Prostate gland (tissue), 2 donors: ENCODE measurements at regions not wholly inside any gene's neighbourhood (a gene's known extent, or its start where the extent isn't known, plus 50 kb on each side); places are given as distances from the start of the nearest gene placed in this dataset.

Experiments
- DNase-seq: peaks from one replicate; pipeline ENCODE4 v3.0.0-alpha.2; 2019; ENCODE audit warnings: low spot score
- H3K27ac ChIP-seq, 2 donors: fragments of 200-600 bp; sonication (generic); 2 replicates each; pipeline ENCODE4 v1.5.1; 2017 to 2019
- H3K27me3 ChIP-seq: fragments of 200-600 bp; sonication (generic); replicated peaks from 2 replicates; pipeline ENCODE4 v1.5.1; 2019; ENCODE audit not compliant: insufficient read depth
- H3K36me3 ChIP-seq, 2 donors: fragments of 200-600 bp; sonication (generic); 1 replicate in 1 of 2; 2 replicates in 1 of 2; pipeline versions ENCODE4 v1.5.1 to v1.8.1; 2017 to 2019
- H3K4me1 ChIP-seq: fragments of 200-600 bp; sonication (generic); replicated peaks from 2 replicates; pipeline ENCODE4 v1.5.1; 2019
- H3K4me3 ChIP-seq, 2 donors: fragments of 200-600 bp; sonication (generic); 2 replicates each; pipeline ENCODE4 v1.5.1; 2017 to 2019
- H3K9me3 ChIP-seq: fragments of 200-600 bp; sonication (generic); 2 replicates; pipeline ENCODE4 v1.5.1; 2017
- CTCF ChIP-seq, 4 experiments: fragments of 200-600 bp in 2 of 4; fragments of 450-650 bp in 2 of 4; sonication (generic) in 2 of 4; IDR thresholded peaks; 1 replicate in 3 of 4; 2 replicates in 1 of 4; pipeline ENCODE4 v1.5.1; 2016 to 2019; ENCODE audit warnings: antibody characterized with exemption in 4 of 4, mild to moderate bottlenecking in 2 of 4, moderate library complexity in 2 of 4
- POLR2A ChIP-seq: fragments of 450-650 bp; IDR thresholded peaks from one replicate; pipeline ENCODE4 v1.6.1; 2016; ENCODE audit warnings: antibody characterized with exemption, mild to moderate bottlenecking
- POLR2AphosphoS5 ChIP-seq: sonication (generic); formaldehyde crosslinking; IDR thresholded peaks from one replicate; pipeline ENCODE4 v1.6.1; 2017; ENCODE audit warnings: antibody characterized with exemption
- WGBS: methylation state at CpG from one replicate; pipeline ENCODE4 v1.1.5; 2018; 5-methylcytosine and 5-hydroxymethylcytosine counted together
- intact Hi-C: fragments of 100-400 bp; cut with DNase I; formaldehyde crosslinking; loops from one replicate; pipeline ENCODE4 v1.14.2; 2022

GRCh38 chr18:73987247-73987980 lies 160.2 kb downstream of the FBXO15 start:
- Histone ChIP-seq H3K4me3 (no peak overlapping the region), H3K9me3 (no peaks in the 10 kb centered on the region), H3K27ac (no peak overlapping the region), H3K27me3 (no peaks in the 10 kb centered on the region), H3K36me3 (no peaks in the 10 kb centered on the region), H3K4me1 (no peaks in the 10 kb centered on the region)
- TF ChIP-seq POLR2A: no peak
- no peak for TF ChIP-seq CTCF (IDR thresholded peaks at IDR 0.05)
- no peak for TF ChIP-seq POLR2AphosphoS5
- intact Hi-C loops: no loop called here
- no peak for DNase-seq
- WGBS: 95% methylated on average over 2 of the region's 2 CpGs

- no peak for DNase-seq
- no peaks in the 10 kb centered on the region for H3K4me1 ChIP-seq
- 21% methylated on average over 3 of the region's 3 CpGs for WGBS
- no peaks in the 10 kb centered on the region for H3K36me3 ChIP-seq
- H3K27ac ChIP-seq: no peak overlapping the region
- TF ChIP-seq POLR2A: no peak
- no peak for TF ChIP-seq CTCF (IDR thresholded peaks at IDR 0.05)
- no peaks in the 10 kb centered on the region for H3K27me3 ChIP-seq
- no peak overlapping the region for H3K4me3 ChIP-seq
- intact Hi-C loops: no loop called here
- H3K9me3 ChIP-seq: no peaks in the 10 kb centered on the region
Measured at GRCh38 chr18:73986711-73987110, 160.9 kb downstream of the FBXO15 start.

- WGBS: 61% methylated on average over 2 of the region's 2 CpGs
- TF ChIP-seq CTCF (IDR thresholded peaks at IDR 0.05) (no peak), POLR2A (no peak), POLR2AphosphoS5 (no peak)
- intact Hi-C loops: no loop called here
- DNase-seq: no peak
- Histone ChIP-seq H3K36me3 (no peaks in the 10 kb centered on the region), H3K27me3 (no peaks in the 10 kb centered on the region), H3K27ac (no peak overlapping the region), H3K9me3 (no peaks in the 10 kb centered on the region), H3K4me3 (no peak overlapping the region), H3K4me1 (no peaks in the 10 kb centered on the region)
Measured at GRCh38 chr18:73985855-73986625, 161.6 kb downstream of the FBXO15 start.

- intact Hi-C loops: no loop called here
Measured at GRCh38 chr18:73983970-73984369, 163.7 kb downstream of the FBXO15 start.

More at GRCh38 chr18:73983970-73984369, 163.7 kb downstream of the FBXO15 start:
- Histone ChIP-seq H3K27ac (no peak overlapping the region), H3K9me3 (no peaks in the 10 kb centered on the region), H3K4me3 (no peak overlapping the region), H3K36me3 (no peaks in the 10 kb centered on the region), H3K27me3 (no peaks in the 10 kb centered on the region), H3K4me1 (no peaks in the 10 kb centered on the region)
- DNase-seq: no peak
- 91% methylated on average over 6 of the region's 6 CpGs for WGBS
- TF ChIP-seq POLR2A: no peak
- no peak for TF ChIP-seq POLR2AphosphoS5
- no peak for TF ChIP-seq CTCF (IDR thresholded peaks at IDR 0.05)
